ENCODE measurements at regions not wholly inside any gene's neighbourhood (a gene's known extent, or its start where the extent isn't known, plus 50 kb on each side); places are given as distances from the start of the nearest gene placed in this dataset.

DNA sequence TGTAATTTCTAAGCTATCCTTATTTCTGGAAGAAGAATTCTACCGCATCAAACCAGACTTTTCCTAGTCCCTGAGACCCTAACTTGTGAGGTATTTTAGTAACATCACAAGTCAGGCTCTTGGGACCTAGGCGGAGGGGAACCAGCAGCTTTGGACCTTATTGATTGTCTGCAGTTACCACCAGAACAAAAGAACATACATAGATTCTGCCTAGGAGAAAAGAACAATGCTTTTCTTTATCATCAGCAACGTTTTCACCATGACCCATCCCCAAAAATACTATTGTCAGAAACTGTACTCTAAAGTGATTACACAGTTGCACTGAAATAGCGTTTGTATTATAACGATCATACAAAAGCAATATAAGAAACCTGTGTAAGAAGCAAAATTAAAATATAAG is 860.4 kb downstream of the USP25 start:
- TF ChIP-seq, protein P1, sequence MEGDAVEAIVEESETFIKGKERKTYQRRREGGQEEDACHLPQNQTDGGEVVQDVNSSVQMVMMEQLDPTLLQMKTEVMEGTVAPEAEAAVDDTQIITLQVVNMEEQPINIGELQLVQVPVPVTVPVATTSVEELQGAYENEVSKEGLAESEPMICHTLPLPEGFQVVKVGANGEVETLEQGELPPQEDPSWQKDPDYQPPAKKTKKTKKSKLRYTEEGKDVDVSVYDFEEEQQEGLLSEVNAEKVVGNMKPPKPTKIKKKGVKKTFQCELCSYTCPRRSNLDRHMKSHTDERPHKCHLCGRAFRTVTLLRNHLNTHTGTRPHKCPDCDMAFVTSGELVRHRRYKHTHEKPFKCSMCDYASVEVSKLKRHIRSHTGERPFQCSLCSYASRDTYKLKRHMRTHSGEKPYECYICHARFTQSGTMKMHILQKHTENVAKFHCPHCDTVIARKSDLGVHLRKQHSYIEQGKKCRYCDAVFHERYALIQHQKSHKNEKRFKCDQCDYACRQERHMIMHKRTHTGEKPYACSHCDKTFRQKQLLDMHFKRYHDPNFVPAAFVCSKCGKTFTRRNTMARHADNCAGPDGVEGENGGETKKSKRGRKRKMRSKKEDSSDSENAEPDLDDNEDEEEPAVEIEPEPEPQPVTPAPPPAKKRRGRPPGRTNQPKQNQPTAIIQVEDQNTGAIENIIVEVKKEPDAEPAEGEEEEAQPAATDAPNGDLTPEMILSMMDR (IDR thresholded peaks at IDR 0.05), result no peak
- no peak for TF ChIP-seq POLR2A (IDR thresholded peaks at IDR 0.05)
